ENCODE measurements at regions not wholly inside any gene's neighbourhood (a gene's known extent, or its start where the extent isn't known, plus 50 kb on each side); places are given as distances from the start of the nearest gene placed in this dataset.

DNA sequence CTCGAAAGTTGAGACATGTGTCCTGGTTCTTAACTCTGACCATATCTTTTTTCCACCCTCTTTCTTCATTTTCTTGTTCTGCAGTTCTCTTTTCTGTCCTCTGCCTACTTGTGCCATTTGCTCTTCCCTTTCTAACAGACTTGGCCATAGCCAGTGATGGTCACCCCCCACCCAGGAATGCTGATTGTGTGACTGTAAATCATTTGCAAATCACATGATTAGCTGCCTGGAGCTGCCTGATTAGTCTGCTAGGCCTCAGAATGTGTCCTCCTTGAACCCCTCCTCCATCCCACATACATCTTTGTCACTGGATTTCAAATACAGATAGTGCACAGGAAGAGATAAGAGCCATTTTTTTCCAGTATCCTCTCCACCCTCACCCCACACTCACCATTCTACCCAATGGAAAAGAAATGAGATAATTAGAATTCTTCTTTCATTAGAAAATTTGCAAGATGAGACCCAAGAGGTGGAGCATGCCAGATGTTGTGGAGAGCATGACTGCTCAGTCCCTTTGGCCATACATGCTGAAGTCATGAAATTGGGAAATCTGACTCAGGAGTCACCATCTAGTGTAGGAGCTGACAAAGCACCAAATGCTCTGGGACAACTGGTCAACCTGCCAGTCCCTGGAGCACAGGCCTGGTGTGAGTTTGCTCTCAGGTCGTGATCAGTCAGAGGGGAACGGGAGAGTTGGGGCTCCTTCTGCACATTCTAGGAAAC lies 538.2 kb downstream of the CCDC171 start:
- ATAC-seq = no peak

DNA sequence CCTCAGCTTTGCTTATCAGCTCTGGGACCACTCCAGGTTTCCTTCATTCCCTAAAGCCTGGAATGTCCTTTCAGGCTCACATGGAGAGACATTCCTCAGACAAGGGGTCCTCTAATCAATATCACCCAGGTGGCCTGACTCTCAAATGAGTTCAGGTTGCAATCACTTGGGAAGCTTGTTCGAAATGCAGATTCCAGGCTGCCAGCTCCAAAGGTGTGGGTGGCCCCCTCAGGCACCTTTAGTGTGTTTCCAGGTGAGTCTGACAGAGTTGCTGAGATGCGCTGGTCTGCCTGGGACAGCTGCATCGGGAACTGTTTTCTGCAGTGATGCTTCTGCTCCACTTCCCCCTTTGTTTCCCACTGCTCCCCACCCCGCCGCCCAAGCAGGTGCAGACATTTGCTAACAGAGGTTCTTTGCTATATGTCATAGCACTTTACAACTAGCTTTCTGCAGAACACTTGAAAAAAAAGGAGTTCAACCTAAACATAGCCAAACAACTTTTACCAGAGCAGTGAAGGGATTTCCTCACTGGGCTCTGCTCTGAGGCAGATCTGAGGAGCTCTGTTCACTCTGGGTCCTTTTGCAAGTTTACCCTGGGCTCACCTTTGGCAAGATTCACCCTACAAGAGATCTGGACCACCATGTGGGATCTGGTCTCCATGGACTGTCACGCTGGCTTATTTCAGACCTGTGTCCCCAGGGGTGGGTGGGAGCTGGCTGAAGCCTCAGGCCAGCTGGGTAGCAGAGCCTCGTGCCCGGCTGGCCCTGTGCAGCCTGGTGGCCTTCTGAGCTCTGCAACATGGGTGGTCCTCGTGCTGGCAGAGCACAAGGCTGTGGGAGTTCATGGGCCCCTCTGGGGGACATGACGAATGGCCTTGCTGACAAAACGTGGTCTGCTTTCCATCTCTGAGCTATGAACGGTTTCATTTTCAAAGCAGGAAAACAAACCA lies 539.6 kb downstream of the CCDC171 start:
- Histone ChIP-seq H3K36me3 (ENCODE audit: low read depth) (no peaks in the 10 kb centered on the region), H3K4me1 (ENCODE audit: low read depth) (no peaks in the 10 kb centered on the region), H3K9me3 (peaks cover 4% of the 10 kb centered on the region), H3K4me3 (no peak overlapping the region)
- intact Hi-C loops (cut with DNase I, micrococcal nuclease) = no loop called here
- TF ChIP-seq CTCF (IDR thresholded peaks at IDR 0.05) = no peak
- ATAC-seq (no peak), DNase-seq (no peak)

More for the DNA sequence above, 538.2 kb downstream of the CCDC171 start:
- no peaks in the 10 kb centered on the region for H3K4me1 ChIP-seq (ENCODE audit: low read depth)
- no peaks in the 10 kb centered on the region for H3K36me3 ChIP-seq (ENCODE audit: low read depth)
- no peak for DNase-seq
- H3K9me3 ChIP-seq = peaks cover 4% of the 10 kb centered on the region
- intact Hi-C loops (cut with DNase I, micrococcal nuclease) = no loop called here
- no peak for TF ChIP-seq CTCF (IDR thresholded peaks at IDR 0.05)
- H3K4me3 ChIP-seq = no peak overlapping the region

DNA sequence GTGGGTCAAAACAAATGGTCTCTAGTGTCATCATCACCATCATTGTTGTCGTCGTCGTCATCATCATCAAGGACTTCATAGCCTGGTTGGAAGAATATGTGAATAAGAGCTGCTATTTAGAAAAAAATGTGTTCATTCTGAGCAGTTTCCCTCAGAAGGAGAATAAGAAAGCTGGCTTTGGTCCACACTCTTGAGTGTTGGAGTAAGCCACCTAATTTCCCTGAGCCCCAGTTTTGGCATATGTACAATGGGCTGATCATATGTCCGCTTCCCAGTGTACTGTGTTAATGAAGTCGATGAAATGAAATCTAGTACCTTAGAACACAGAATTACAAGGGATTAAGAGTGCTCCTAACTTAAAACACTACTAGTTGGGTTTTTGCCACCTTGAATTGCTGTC lies 545.5 kb downstream of the CCDC171 start:
- H3K36me3 ChIP-seq (ENCODE audit: low read depth) = no peaks in the 10 kb centered on the region
- no peak for TF ChIP-seq CTCF (IDR thresholded peaks at IDR 0.05)

GRCh38 chr9:16099732-16100536 lies 547.1 kb downstream of the CCDC171 start:
- Histone ChIP-seq H3K9me3 (no peaks in the 10 kb centered on the region), H3K4me1 (ENCODE audit: low read depth) (no peaks in the 10 kb centered on the region), H3K4me3 (no peak overlapping the region), H3K36me3 (ENCODE audit: low read depth) (no peaks in the 10 kb centered on the region)
- DNase-seq (no peak), ATAC-seq (no peak)
- TF ChIP-seq CTCF (IDR thresholded peaks at IDR 0.05) = no peak
- intact Hi-C loops (cut with DNase I, micrococcal nuclease) = no loop called here

More for the DNA sequence above, 545.5 kb downstream of the CCDC171 start:
- DNase-seq (no peak), ATAC-seq (no peak)
- no peaks in the 10 kb centered on the region for H3K9me3 ChIP-seq
- no peak overlapping the region for H3K4me3 ChIP-seq
- H3K4me1 ChIP-seq (ENCODE audit: low read depth) = no peaks in the 10 kb centered on the region
- intact Hi-C loops (cut with DNase I, micrococcal nuclease) = no loop called here

DNA sequence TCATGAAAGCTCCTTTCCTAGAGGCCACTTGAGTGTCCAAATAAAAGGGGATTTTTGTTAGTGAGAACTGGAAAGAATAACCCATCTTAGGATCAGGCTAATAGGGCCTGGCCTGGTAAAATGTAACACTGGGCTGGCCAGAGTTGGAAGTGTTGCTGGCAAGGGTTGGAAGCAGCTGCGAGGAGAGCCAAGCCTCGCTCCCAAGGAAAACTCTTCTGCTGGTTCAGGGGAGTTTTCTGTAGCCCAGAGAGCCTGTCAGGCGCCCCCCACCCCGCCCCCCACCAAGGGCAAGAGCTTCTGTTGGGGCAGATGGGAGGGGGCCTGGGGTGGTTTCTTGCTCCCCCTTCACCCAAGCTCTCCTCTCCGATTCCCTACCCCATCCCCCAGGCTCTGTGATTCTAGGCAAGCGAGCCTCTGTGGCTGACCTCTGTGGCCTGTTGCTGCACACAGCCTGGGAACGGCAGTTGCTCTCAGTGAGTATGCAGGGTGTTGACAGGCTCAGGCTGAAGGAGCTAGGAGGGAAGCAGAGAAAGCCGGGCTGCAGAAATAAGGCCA lies 547.8 kb downstream of the CCDC171 start:
- no peaks in the 10 kb centered on the region for H3K9me3 ChIP-seq
- H3K36me3 ChIP-seq (ENCODE audit: low read depth) = no peaks in the 10 kb centered on the region
- ATAC-seq (peak; percentile 51), DNase-seq (peak; percentile 14 to 57 (median 32))
- TF ChIP-seq CTCF (IDR thresholded peaks at IDR 0.05) = no peak
- no peak overlapping the region for H3K4me3 ChIP-seq
- H3K4me1 ChIP-seq (ENCODE audit: low read depth) = no peaks in the 10 kb centered on the region
- intact Hi-C loops (cut with DNase I, micrococcal nuclease) = no loop called here

Measured in mucosa of descending colon (tissue), 3 donors.